Panc1 (cell line): ENCODE measurements at regions not wholly inside any gene's neighbourhood (a gene's known extent, or its start where the extent isn't known, plus 50 kb on each side); places are given as distances from the start of the nearest gene placed in this dataset.

Source experiments
- CTCF ChIP-seq: fragments of 450-650 bp; IDR thresholded peaks from 2 replicates; pipeline ENCODE4 v1.5.1; 2017; ENCODE audit warnings: mild to moderate bottlenecking
- REST ChIP-seq, 2 experiments: IDR thresholded peaks; 2 replicates each; pipeline ENCODE4 v1.6.1; 2011 to 2012; ENCODE audit warnings: low read depth in 2 of 2, control low read depth in 1 of 2, low read length in 1 of 2, mild to moderate bottlenecking in 1 of 2, moderate library complexity in 1 of 2; ENCODE audit not compliant: insufficient read depth in 1 of 2

- TF ChIP-seq CTCF (no peak), REST (IDR thresholded peaks at IDR 0.05; ENCODE audit: insufficient read depth in 1 of 2, low read depth in 2 of 2, low read length in 1 of 2) (no peak)
Observed at GRCh38 chr4:148651991-148652390, 209.8 kb upstream of the NR3C2 start.
